GM21390 (cell line): ENCODE measurements at regions not wholly inside any gene's neighbourhood (a gene's known extent, or its start where the extent isn't known, plus 50 kb on each side); places are given as distances from the start of the nearest gene placed in this dataset.

Source experiments
- ATAC-seq: cut with Tn5 transposase; IDR thresholded peaks from one replicate; pipeline ENCODE4 v1.9.1; 2021; ENCODE audit not compliant: unreplicated experiment

GRCh38 chr13:25044071-25044470 is 51.9 kb upstream of the PABPC3 start:
- no peak for ATAC-seq
